K562 (cell line): ENCODE measurements at regions not wholly inside any gene's neighbourhood (a gene's known extent, or its start where the extent isn't known, plus 50 kb on each side); places are given as distances from the start of the nearest gene placed in this dataset.
A peak's percentile ranks its signal among the peaks of the same experiment; 100 is the strongest.

Experiments used
- ATAC-seq: fragments of 200-7000 bp; cut with Tn5 transposase; 3 replicates; pipeline ENCODE4 v1.9.1; 2020; ENCODE audit warnings: moderate library complexity
- BruUV-seq: library from RNA; stranded (reverse); fragments of 400-500 nt; replicated peaks from 2 replicates; lab custom pipeline; 2021; lab: Mats Ljungman, UMichigan
- CTCF ChIA-PET: fragments of 300-600 bp; formaldehyde crosslinking; extraction: SDS; loops from one replicate; lab custom pipeline; 2021; ENCODE audit warnings: low intra/inter-chr PET ratio; lab: Yijun Ruan, JAX
- POLR2A ChIA-PET: fragments of 300-600, 350-650 bp; sonication (Branson Sonifier 250); formaldehyde crosslinking; extraction: SDS; loops from one replicate; lab custom pipeline; 2021; ENCODE audit warnings: antibody characterized with exemption, inconsistent platforms; lab: Yijun Ruan, JAX
- DNase-seq, 4 experiments: peaks; one replicate each; pipeline versions ENCODE4 v3.0.0 to v3.0.0-alpha.2; 2011 to 2018; ENCODE audit warnings: low spot score in 3 of 4, mixed read lengths in 3 of 4; ENCODE audit errors: extremely low read depth in 1 of 4
- FAIRE-seq: peaks from 2 replicates; lab custom pipeline; 2011; peaks lifted over from hg19 to GRCh38; lab: Jason Lieb, UNC
- H2AFZ ChIP-seq: 2 replicates; pipeline ENCODE4 v1.6.0; 2011; ENCODE audit warnings: low read depth, low read length, control low read depth, inconsistent platforms
- H3K27ac ChIP-seq: fragments of 200-600 bp; 3 replicates; pipeline ENCODE4 v1.8.0; 2011; ENCODE audit warnings: low read depth, mild to moderate bottlenecking, control low read depth, inconsistent platforms, low read length, moderate library complexity, mixed read lengths; ENCODE audit errors: extremely low read depth
- H3K27me3 ChIP-seq, 2 experiments: fragments of 300-600 bp in 1 of 2; 2 replicates in 1 of 2; 3 replicates in 1 of 2; pipeline versions ENCODE4 v1.6.0 to v1.8.0; 2011; ENCODE audit warnings: inconsistent platforms in 2 of 2, low read length in 2 of 2, mild to moderate bottlenecking in 1 of 2, mixed read lengths in 1 of 2, moderate library complexity in 1 of 2; ENCODE audit not compliant: control insufficient read depth in 2 of 2, insufficient read depth in 2 of 2
- H3K36me3 ChIP-seq: fragments of 300-600 bp; 3 replicates; pipeline ENCODE4 v1.8.0; 2011; ENCODE audit warnings: mild to moderate bottlenecking, low read length, inconsistent platforms; ENCODE audit not compliant: control insufficient read depth, insufficient read depth
- H3K4me1 ChIP-seq, 2 experiments: fragments of 200-600 bp in 1 of 2; replicated peaks in 1 of 2; 2 replicates in 1 of 2; 3 replicates in 1 of 2; pipeline versions ENCODE4 v1.5.1 to v1.8.0; 2011; ENCODE audit warnings: inconsistent platforms in 2 of 2, low read length in 2 of 2, mild to moderate bottlenecking in 1 of 2, mixed read lengths in 1 of 2, moderate library complexity in 1 of 2; ENCODE audit not compliant: control insufficient read depth in 2 of 2, insufficient read depth in 2 of 2
- H3K4me2 ChIP-seq: 2 replicates; pipeline ENCODE4 v1.6.1; 2011; ENCODE audit warnings: low read length, control low read depth, inconsistent platforms, mixed read lengths; ENCODE audit not compliant: insufficient read depth
- H3K4me3 ChIP-seq: fragments of 200-600 bp; sonication (generic), shearing (Covaris generic); 2 replicates; pipeline ENCODE4 v1.5.1; 2016; ENCODE audit warnings: control low read depth, inconsistent platforms
- H3K79me2 ChIP-seq: fragments of 200-600 bp; 3 replicates; pipeline ENCODE4 v1.8.0; 2011; ENCODE audit warnings: low read length, inconsistent platforms; ENCODE audit not compliant: control insufficient read depth, insufficient read depth
- H3K9ac ChIP-seq, 2 experiments: 2 replicates each; pipeline versions ENCODE4 v1.6.0 to v1.6.1; 2011; ENCODE audit warnings: low read depth in 2 of 2, low read length in 2 of 2, control low read depth in 1 of 2, inconsistent platforms in 1 of 2, mild to moderate bottlenecking in 1 of 2, mixed read lengths in 1 of 2; ENCODE audit not compliant: insufficient read depth in 1 of 2
- H3K9me1 ChIP-seq: one replicate; pipeline ENCODE4 v1.6.0; 2011; ENCODE audit warnings: inconsistent platforms, mild to moderate bottlenecking, low read length, moderate library complexity; ENCODE audit not compliant: control insufficient read depth, insufficient read depth
- H3K9me3 ChIP-seq: replicated peaks from 2 replicates; pipeline ENCODE4 v1.5.1; 2011; ENCODE audit warnings: low read depth, low read length, inconsistent platforms; ENCODE audit not compliant: control insufficient read depth, insufficient read depth
- H4K20me1 ChIP-seq: replicated peaks from 2 replicates; pipeline ENCODE4 v1.6.1; 2011; ENCODE audit warnings: low read length, inconsistent platforms, mixed read lengths; ENCODE audit not compliant: control insufficient read depth, insufficient read depth
- ATF3 ChIP-seq, 2 experiments: fragments of 450-650 bp in 1 of 2; sonication (generic) in 1 of 2; formaldehyde crosslinking in 1 of 2; IDR thresholded peaks in 1 of 2; conservative IDR thresholded peaks in 1 of 2; 2 replicates each; pipeline versions ENCODE4 v1.6.1 to v1.8.1; 2016 to 2023; ENCODE audit warnings: mild to moderate bottlenecking in 2 of 2, moderate library complexity in 2 of 2, inconsistent platforms in 1 of 2, missing genetic modification reagents in 1 of 2
- CHCHD3 ChIP-seq: fragments of 250-450 bp; sonication (Bioruptor Pico); IDR thresholded peaks from 2 replicates; pipeline ENCODE4 v2.1.2; 2022; ENCODE audit warnings: mild to moderate bottlenecking
- ID3 ChIP-seq, 2 experiments: fragments of 250-450 bp in 1 of 2; fragments of 450-650 bp in 1 of 2; sonication (Bioruptor Pico) in 1 of 2; IDR thresholded peaks; 2 replicates each; pipeline versions ENCODE4 v1.6.1 to v1.8.0; 2016 to 2021; ENCODE audit warnings: mild to moderate bottlenecking in 2 of 2, moderate library complexity in 2 of 2, missing compliant biosample characterization in 1 of 2, missing genetic modification characterization in 1 of 2
- OTX1 ChIP-seq: fragments of 450-650 bp; formaldehyde crosslinking; IDR thresholded peaks from 2 replicates; pipeline ENCODE4 v1.4.0; 2022; ENCODE audit warnings: mild to moderate bottlenecking
- TFE3 ChIP-seq: fragments of 450-650 bp; formaldehyde crosslinking; IDR thresholded peaks from 2 replicates; pipeline ENCODE4 v1.4.0; 2020; ENCODE audit warnings: mild to moderate bottlenecking, mixed read lengths
- WGBS: fragments of 100-300 bp; shearing (Covaris generic); methylation state at CpG from one replicate; pipeline ENCODE4 v1.1.6; 2016; ENCODE audit warnings: low coverage, mixed read lengths; ENCODE audit not compliant: insufficient coverage; ENCODE audit errors: missing lambda C conversion rate; 5-methylcytosine and 5-hydroxymethylcytosine counted together
- in situ Hi-C: fragments of 300-500 bp; cut with MboI; formaldehyde crosslinking; loops from 4 replicates; pipeline ENCODE4 v1.15.0; 2018; ENCODE audit warnings: inconsistent platforms, mixed read lengths
- intact Hi-C: fragments of 100-400 bp; cut with micrococcal nuclease; formaldehyde crosslinking; loops from 2 replicates; pipeline ENCODE4 v1.14.2; 2022

- 1% methylated on average over 8 of the region's 8 CpGs for WGBS
- Histone ChIP-seq H3K36me3 (no peaks in the 10 kb centered on the region), H4K20me1 (no peaks in the 10 kb centered on the region), H2AFZ (no peak overlapping the region), H3K27me3 (no peaks in the 10 kb centered on the region), H3K9ac (no peak overlapping the region), H3K4me2 (no peak overlapping the region), H3K27ac (no peak overlapping the region)
- no TSS peak for BruUV-seq
- intact Hi-C loops: no loop called here
- POLR2A ChIA-PET: no interaction called here
- TF ChIP-seq OTX1 (CRISPR knock-in tag): no peak
- TF ChIP-seq ID3 (CRISPR knock-in tag; IDR thresholded peaks at IDR 0.05): no peak
- TF ChIP-seq ID3 (tag; IDR thresholded peaks at IDR 0.05): no peak
- 0 out of 2 replicates have a peak, but pooled peaks have one; percentile 2 for TF ChIP-seq TFE3 (CRISPR knock-in tag)
- TF ChIP-seq ATF3 (IDR thresholded peaks at IDR 0.05): no peak
- TF ChIP-seq ATF3 (CRISPR knock-in tag; conservative IDR thresholded peaks at IDR 0.05): no peak
- TF ChIP-seq CHCHD3: no peak
- TF ChIP-seq, all 486 proteins: peak for 1
- Histone ChIP-seq H3K4me3 (no peak overlapping the region), H3K79me2 (no peaks in the 10 kb centered on the region), H3K9me1 (no peaks in the 10 kb centered on the region), H3K4me1 (no peaks in the 10 kb centered on the region), H3K9me3 (no peaks in the 10 kb centered on the region)
- ATAC-seq (no peak), DNase-seq (no peak), FAIRE-seq (no peak)
- CTCF ChIA-PET: no interaction called here
- in situ Hi-C loops: no loop called here
These were observed 51.4 kb upstream of the EGFR start for GRCh38 chr7:54967377-54967776.
